Vagina (tissue), 2 donors: ENCODE measurements at regions not wholly inside any gene's neighbourhood (a gene's known extent, or its start where the extent isn't known, plus 50 kb on each side); places are given as distances from the start of the nearest gene placed in this dataset.

Source experiments
- CTCF ChIP-seq, 3 experiments: fragments of 450-650 bp in 2 of 3; fragments of 200-600 bp in 1 of 3; sonication (generic) in 1 of 3; IDR thresholded peaks; one replicate each; pipeline ENCODE4 v1.5.1; 2017 to 2019; ENCODE audit warnings: antibody characterized with exemption in 3 of 3, mild to moderate bottlenecking in 2 of 3, moderate library complexity in 2 of 3
- POLR2AphosphoS5 ChIP-seq, 2 donors: sonication (generic); formaldehyde crosslinking; IDR thresholded peaks; one replicate each; pipeline ENCODE4 v1.9.0; 2017; ENCODE audit warnings: antibody characterized with exemption in 2 of 2, mild to moderate bottlenecking in 2 of 2, low read depth in 1 of 2; ENCODE audit not compliant: insufficient read depth in 1 of 2

DNA sequence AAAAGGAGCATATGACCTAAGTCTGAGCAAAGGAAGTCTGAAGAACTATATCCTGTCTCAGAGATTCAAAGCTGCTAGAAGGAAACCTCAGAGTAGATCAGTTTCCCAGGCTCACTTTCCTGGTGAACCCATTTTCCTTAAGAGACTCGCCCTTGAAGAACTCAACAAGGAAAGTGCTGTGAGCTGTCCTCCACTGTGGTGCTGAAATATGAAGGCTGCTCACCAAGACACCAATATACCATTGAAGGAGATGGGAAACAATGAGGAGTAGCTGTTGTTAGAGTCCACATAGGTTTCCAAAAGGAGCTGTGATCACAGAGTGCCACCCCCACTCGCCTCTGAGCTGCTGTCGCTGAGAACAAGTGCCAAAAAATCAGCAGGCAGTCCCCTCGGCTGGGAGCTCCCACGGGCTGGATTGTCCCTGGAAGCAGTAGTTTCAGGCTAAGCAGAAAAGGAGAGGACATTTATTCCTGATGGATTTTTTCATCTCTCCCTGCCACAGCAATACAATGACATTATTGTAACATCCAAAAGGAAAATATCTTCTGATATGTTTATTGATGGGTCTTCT is 282.1 kb downstream of the RPS29 start:
- TF ChIP-seq CTCF (IDR thresholded peaks at IDR 0.05), result no peak
- no peak for TF ChIP-seq POLR2AphosphoS5 (IDR thresholded peaks at IDR 0.05; ENCODE audit: insufficient read depth in 1 of 2, low read depth in 1 of 2)
